ENCODE measurements at regions not wholly inside any gene's neighbourhood (a gene's known extent, or its start where the extent isn't known, plus 50 kb on each side); places are given as distances from the start of the nearest gene placed in this dataset.

GRCh38 chr5:30808996-30809395 lies 384.5 kb upstream of the CDH6 start:
- H3K18ac ChIP-seq (ENCODE audit: extremely low read depth, low read length), result no peak overlapping the region
- no peaks in the 10 kb centered on the region for H4K20me1 ChIP-seq (replicated peaks in 1 of 2; ENCODE audit: control insufficient read depth in 1 of 2, insufficient read depth in 2 of 2, low read length in 2 of 2)
- no peak overlapping the region for H4K8ac ChIP-seq (ENCODE audit: extremely low read depth, insufficient read depth, low read length)
- no peak for FAIRE-seq
- H3K23ac ChIP-seq (ENCODE audit: insufficient read length), result no peak overlapping the region
- no peak for DNase-seq (ENCODE audit: low read depth in 1 of 2, low spot score in 2 of 2)
- H3K14ac ChIP-seq (ENCODE audit: insufficient read length), result no peak overlapping the region
- no peaks in the 10 kb centered on the region for H3K23me2 ChIP-seq (ENCODE audit: low read depth, low read length)
- POLR2A ChIA-PET (ENCODE audit: partially characterized antibody), result no interaction called here
- 88% methylated on average over 2 of the region's 2 CpGs; no CpG with 5 or more reads in 1 of the 2 experiments for WGBS, 2 experiments (ENCODE audit: extremely low coverage in 1 of 2, insufficient coverage in 1 of 2, insufficient read length in 1 of 2, insufficient replicate concordance in 2 of 2, low coverage in 1 of 2, low lambda C conversion rate in 2 of 2, missing lambda C conversion rate in 1 of 2)
- H2BK120ac ChIP-seq (replicated peaks; ENCODE audit: low read depth, low read length), result no peak overlapping the region
- no peaks in the 10 kb centered on the region for H3K79me2 ChIP-seq (ENCODE audit: control insufficient read depth in 1 of 2, insufficient read depth in 2 of 2, low read length in 2 of 2)
- no peak for TF ChIP-seq POLR2AphosphoS5 (IDR thresholded peaks at IDR 0.05; ENCODE audit: low read depth, low read length)
- no peak for TF ChIP-seq NRF1 (IDR thresholded peaks at IDR 0.05; ENCODE audit: low read depth, low read length)
- TF ChIP-seq KDM1A (IDR thresholded peaks at IDR 0.05; ENCODE audit: borderline replicate concordance, low read length), result no peak
- no peak for TF ChIP-seq RBBP5 (IDR thresholded peaks at IDR 0.05; ENCODE audit: borderline replicate concordance, low read depth, low read length)
- TF ChIP-seq PHF8 (conservative IDR thresholded peaks at IDR 0.05; ENCODE audit: low read depth, low read length), result no peak
- TF ChIP-seq RFX5 (IDR thresholded peaks at IDR 0.05; ENCODE audit: borderline replicate concordance, low read depth, low read length), result no peak
- TF ChIP-seq HDAC2 (IDR thresholded peaks at IDR 0.05; ENCODE audit: borderline replicate concordance in 1 of 2, low read depth in 2 of 2, low read length in 2 of 2), result no peak
- TF ChIP-seq JUND (IDR thresholded peaks at IDR 0.05; ENCODE audit: low read length), result no peak
- TF ChIP-seq SRF (IDR thresholded peaks at IDR 0.05; ENCODE audit: low read depth, low read length), result no peak
- no peaks in the 10 kb centered on the region for H3K79me1 ChIP-seq (ENCODE audit: low read depth, low read length)
- no peaks in the 10 kb centered on the region for H3K27me3 ChIP-seq (replicated peaks in 1 of 4; ENCODE audit: control insufficient read depth in 3 of 4, extremely low read depth in 1 of 4, insufficient read depth in 3 of 4, low read length in 3 of 4)
- H3K36me3 ChIP-seq (ENCODE audit: control insufficient read depth in 2 of 4, insufficient read depth in 4 of 4, low read length in 3 of 4), result no peaks in the 10 kb centered on the region
- H2AK5ac ChIP-seq (ENCODE audit: low read depth, low read length), result no peak overlapping the region
- no peak overlapping the region for H3K27ac ChIP-seq (ENCODE audit: low read depth, low read length)
- H3K56ac ChIP-seq (replicated peaks; ENCODE audit: insufficient read length, low read depth, low read length), result no peak overlapping the region
- no peak overlapping the region for H3K4me2 ChIP-seq (ENCODE audit: insufficient read depth in 1 of 2, low read depth in 2 of 2, low read length in 2 of 2)
- H4K91ac ChIP-seq (replicated peaks; ENCODE audit: insufficient read length, low read length), result no peak overlapping the region
- no peak overlapping the region for H4K5ac ChIP-seq (ENCODE audit: insufficient read length, low read depth, low read length)
- H3K4me3 ChIP-seq (ENCODE audit: extremely low read depth in 1 of 4, insufficient read depth in 2 of 4, low read depth in 3 of 4, low read length in 4 of 4), result no peak overlapping the region
- H2BK20ac ChIP-seq (ENCODE audit: low read length), result no peak overlapping the region
- H2BK12ac ChIP-seq (ENCODE audit: low read depth, low read length), result no peak overlapping the region
- H2AFZ ChIP-seq (ENCODE audit: low read length), result no peak overlapping the region
- CTCF ChIA-PET (ENCODE audit: partially characterized antibody), result interaction anchor here (0.8 kb wide), 1 partner anchor 8 kb away, joined by 3 read pairs; no protein-coding TSS in a partner anchor
- no peak overlapping the region for H3K4ac ChIP-seq (replicated peaks; ENCODE audit: insufficient read length, low read depth, low read length)
- H2BK5ac ChIP-seq (ENCODE audit: low read depth, low read length), result no peak overlapping the region
- H3K9me3 ChIP-seq (ENCODE audit: insufficient read depth in 2 of 2, low read depth in 1 of 2, low read length in 1 of 2), result no peaks in the 10 kb centered on the region
- H2BK15ac ChIP-seq (ENCODE audit: low read length), result no peak overlapping the region
- H3K9ac ChIP-seq (replicated peaks in 1 of 4; ENCODE audit: extremely low read depth in 1 of 4, low read depth in 3 of 4, low read length in 3 of 4), result no peak overlapping the region
- peaks cover 0 to 2% (median 0%) of the 10 kb centered on the region in 4 experiments; a peak in 1 of 7 replicates for H3K4me1 ChIP-seq (replicated peaks in 1 of 4; ENCODE audit: control insufficient read depth in 3 of 4, insufficient read depth in 4 of 4, low read length in 3 of 4)

All from H1 (cell line).